GM06990 (cell line): ENCODE measurements at regions not wholly inside any gene's neighbourhood (a gene's known extent, or its start where the extent isn't known, plus 50 kb on each side); places are given as distances from the start of the nearest gene placed in this dataset.

Experiments
- DNase-seq: peaks from one replicate; pipeline ENCODE4 v3.0.0-alpha.2; 2011; ENCODE audit not compliant: insufficient read length; ENCODE audit errors: extremely low read depth
- H3K27me3 ChIP-seq: replicated peaks from 2 replicates; pipeline ENCODE4 v1.6.0; 2011; ENCODE audit warnings: low read length; ENCODE audit not compliant: control insufficient read depth, insufficient read depth
- H3K36me3 ChIP-seq: 2 replicates; pipeline ENCODE4 v1.5.1; 2011; ENCODE audit warnings: low read length; ENCODE audit not compliant: control insufficient read depth, insufficient read depth
- H3K4me3 ChIP-seq: replicated peaks from 2 replicates; pipeline ENCODE4 v1.5.1; 2011; ENCODE audit warnings: low read depth, mild to moderate bottlenecking, control low read depth, low read length
- CTCF ChIP-seq: IDR thresholded peaks from 2 replicates; pipeline ENCODE4 v1.5.1; 2011; ENCODE audit warnings: low read length, control low read depth, mild to moderate bottlenecking, inconsistent platforms; ENCODE audit not compliant: insufficient read depth, poor library complexity, severe bottlenecking

GRCh38 chr16:66264311-66265047 is 102.0 kb upstream of the CDH5 start:
- no peak overlapping the region for H3K4me3 ChIP-seq
- H3K36me3 ChIP-seq: no peaks in the 10 kb centered on the region
- peaks cover 4% of the 10 kb centered on the region for H3K27me3 ChIP-seq
- no peak for TF ChIP-seq CTCF
- DNase-seq: no peak

GRCh38 chr16:66263973-66264310 is 102.5 kb upstream of the CDH5 start:
- TF ChIP-seq CTCF: no peak
- no peak for DNase-seq
- peaks cover 4% of the 10 kb centered on the region for H3K27me3 ChIP-seq
- H3K4me3 ChIP-seq: no peak overlapping the region
- no peaks in the 10 kb centered on the region for H3K36me3 ChIP-seq

GRCh38 chr16:66263168-66263972 is 103.1 kb upstream of the CDH5 start:
- Histone ChIP-seq H3K27me3 (peaks cover 4% of the 10 kb centered on the region), H3K4me3 (no peak overlapping the region), H3K36me3 (no peaks in the 10 kb centered on the region)
- DNase-seq: no peak
- TF ChIP-seq CTCF: no peak

GRCh38 chr16:66262253-66263167 is 104.0 kb upstream of the CDH5 start:
- H3K27me3 ChIP-seq: peaks cover 4% of the 10 kb centered on the region
- H3K36me3 ChIP-seq: no peaks in the 10 kb centered on the region
- no peak for DNase-seq
- no peak overlapping the region for H3K4me3 ChIP-seq
- no peak for TF ChIP-seq CTCF

GRCh38 chr16:66261826-66262225 is 104.7 kb upstream of the CDH5 start:
- Histone ChIP-seq H3K27me3 (peaks cover 3% of the 10 kb centered on the region; the same call in 1 of the 2 replicates), H3K36me3 (no peaks in the 10 kb centered on the region), H3K4me3 (no peak overlapping the region)
- no peak for DNase-seq
- TF ChIP-seq CTCF: no peak
